CD4-positive, alpha-beta T cell (primary cell): ENCODE measurements at regions not wholly inside any gene's neighbourhood (a gene's known extent, or its start where the extent isn't known, plus 50 kb on each side); places are given as distances from the start of the nearest gene placed in this dataset.

ENCODE experiments used
- ATAC-seq: fragments of 200-7000 bp; cut with Tn5 transposase; one replicate; pipeline ENCODE4 v1.10.0; 2022; ENCODE audit warnings: mild to moderate bottlenecking; ENCODE audit not compliant: poor library complexity
- CTCF ChIA-PET: fragments of 350-600 bp; sonication (Branson Sonifier 250); formaldehyde crosslinking; loops from one replicate; lab custom pipeline; 2021; ENCODE audit warnings: antibody characterized with exemption, inconsistent platforms; lab: Charles Lee
- POLR2A ChIA-PET: fragments of 350-600 bp; sonication (Branson Sonifier 250); formaldehyde crosslinking; loops from one replicate; lab custom pipeline; 2021; ENCODE audit warnings: antibody characterized with exemption, inconsistent platforms; lab: Charles Lee
- DNase-seq, 14 experiments: peaks; one replicate each; pipeline ENCODE4 v3.0.0-alpha.2; 2013 to 2020; ENCODE audit warnings: mixed read lengths in 2 of 14
- H3K27ac ChIP-seq, 2 donors: one replicate each; pipeline versions ENCODE4 v1.5.1 to v1.7.0; 2013; ENCODE audit warnings: low read length in 2 of 2, low read depth in 1 of 2, mild to moderate bottlenecking in 1 of 2
- H3K27me3 ChIP-seq, 2 experiments: 1 replicate in 1 of 2; 2 replicates in 1 of 2; pipeline versions ENCODE4 v1.6.1 to v1.7.0; 2013; ENCODE audit warnings: low read length in 2 of 2, control low read depth in 1 of 2, mild to moderate bottlenecking in 1 of 2, moderate library complexity in 1 of 2; ENCODE audit not compliant: insufficient read depth in 2 of 2, control insufficient read depth in 1 of 2
- H3K36me3 ChIP-seq: one replicate; pipeline ENCODE4 v1.6.1; 2013; ENCODE audit warnings: low read length, control low read depth; ENCODE audit not compliant: insufficient read depth
- H3K4me1 ChIP-seq: one replicate; pipeline ENCODE4 v1.6.1; 2013; ENCODE audit warnings: low read length, control low read depth; ENCODE audit not compliant: insufficient read depth
- H3K4me3 ChIP-seq: one replicate; pipeline ENCODE4 v1.5.1; 2013; ENCODE audit warnings: mild to moderate bottlenecking, low read length, moderate library complexity
- H3K9me3 ChIP-seq, 2 experiments: 1 replicate in 1 of 2; 2 replicates in 1 of 2; pipeline versions ENCODE4 v1.6.1 to v1.7.0; 2013; ENCODE audit warnings: low read length in 2 of 2, mild to moderate bottlenecking in 2 of 2, control low read depth in 1 of 2, moderate library complexity in 1 of 2; ENCODE audit not compliant: control insufficient read depth in 1 of 2, insufficient read depth in 1 of 2
- H3K27ac Mint-ChIP-seq: one replicate; pipeline ENCODE4 v1.8.0; 2020; ENCODE audit warnings: mixed read lengths
- H3K27me3 Mint-ChIP-seq: one replicate; pipeline ENCODE4 v1.8.0; 2021; ENCODE audit warnings: mixed read lengths
- H3K36me3 Mint-ChIP-seq: one replicate; pipeline ENCODE4 v1.8.0; 2021; ENCODE audit warnings: low read depth, mixed read lengths
- H3K4me1 Mint-ChIP-seq: one replicate; pipeline ENCODE4 v1.8.0; 2021; ENCODE audit warnings: low read depth, mixed read lengths
- H3K4me3 Mint-ChIP-seq: one replicate; pipeline ENCODE4 v1.8.0; 2020; ENCODE audit warnings: mild to moderate bottlenecking, mixed read lengths
- H3K9me3 Mint-ChIP-seq: one replicate; pipeline ENCODE4 v1.8.0; 2020; ENCODE audit warnings: mixed read lengths
- CTCF ChIP-seq: fragments of 200-600 bp; IDR thresholded peaks from one replicate; pipeline ENCODE4 v1.8.0; 2022; ENCODE audit warnings: antibody characterized with exemption, mild to moderate bottlenecking
- intact Hi-C, 2 experiments: fragments of 100-400 bp; cut with DNase I in 1 of 2; cut with micrococcal nuclease in 1 of 2; formaldehyde crosslinking; loops; one replicate each; pipeline versions ENCODE4 v1.15.1 to v1.9.0; 2023 to 2025; cut with DNase I, micrococcal nuclease

- Mint-ChIP-seq H3K27ac (no peak overlapping the region), H3K36me3 (no peaks in the 10 kb centered on the region), H3K9me3 (peaks cover 3% of the 10 kb centered on the region), H3K4me3 (no peak overlapping the region), H3K27me3 (peaks cover 10% of the 10 kb centered on the region), H3K4me1 (no peaks in the 10 kb centered on the region)
- DNase-seq (no peak), ATAC-seq (no peak)
- H3K9me3 ChIP-seq: peaks cover 0 to 6% of the 10 kb centered on the region in 2 experiments
- H3K4me3 ChIP-seq: no peak overlapping the region
- no peaks in the 10 kb centered on the region for H3K4me1 ChIP-seq
- H3K27ac ChIP-seq: no peak overlapping the region
- ChIA-PET POLR2A (no interaction called here), CTCF (no interaction called here)
- no peaks in the 10 kb centered on the region for H3K36me3 ChIP-seq
- intact Hi-C loops: no loop called here
- TF ChIP-seq CTCF: no peak
- H3K27me3 ChIP-seq: no peaks in the 10 kb centered on the region
These were observed 219.5 kb downstream of the TMEM161B start for GRCh38 chr5:88049156-88049555.

GRCh38 chr5:88045931-88046461 lies 222.6 kb downstream of the TMEM161B start:
- Histone ChIP-seq H3K27ac (no peak overlapping the region), H3K36me3 (no peaks in the 10 kb centered on the region), H3K4me1 (no peaks in the 10 kb centered on the region), H3K27me3 (no peaks in the 10 kb centered on the region), H3K9me3 (no peaks in the 10 kb centered on the region), H3K4me3 (no peak overlapping the region)
- DNase-seq (no peak), ATAC-seq (no peak)
- no peaks in the 10 kb centered on the region for H3K4me1 Mint-ChIP-seq
- intact Hi-C loops: no loop called here
- no peak for TF ChIP-seq CTCF
- H3K4me3 Mint-ChIP-seq: no peak overlapping the region
- no peak overlapping the region for H3K27ac Mint-ChIP-seq
- no peaks in the 10 kb centered on the region for H3K9me3 Mint-ChIP-seq
- H3K27me3 Mint-ChIP-seq: peaks cover 5% of the 10 kb centered on the region
- ChIA-PET POLR2A (no interaction called here), CTCF (no interaction called here)
- H3K36me3 Mint-ChIP-seq: no peaks in the 10 kb centered on the region

GRCh38 chr5:88045165-88045564 lies 223.5 kb downstream of the TMEM161B start:
- ATAC-seq: no peak
- H3K4me3 Mint-ChIP-seq: no peak overlapping the region
- TF ChIP-seq CTCF: no peak

More at GRCh38 chr5:88045165-88045564, 223.5 kb downstream of the TMEM161B start:
- intact Hi-C loops: no loop called here
- no peaks in the 10 kb centered on the region for H3K36me3 Mint-ChIP-seq
- POLR2A ChIA-PET: no interaction called here
- H3K36me3 ChIP-seq: no peaks in the 10 kb centered on the region
- H3K27ac ChIP-seq: no peak overlapping the region
- no peaks in the 10 kb centered on the region for H3K27me3 ChIP-seq
- no peaks in the 10 kb centered on the region for H3K9me3 Mint-ChIP-seq
- no peaks in the 10 kb centered on the region for H3K4me1 ChIP-seq
- H3K4me1 Mint-ChIP-seq: no peaks in the 10 kb centered on the region
- no peak overlapping the region for H3K4me3 ChIP-seq
- H3K9me3 ChIP-seq: no peaks in the 10 kb centered on the region
- no peak for DNase-seq
- CTCF ChIA-PET: no interaction called here
- H3K27ac Mint-ChIP-seq: no peak overlapping the region
- H3K27me3 Mint-ChIP-seq: peaks cover 5% of the 10 kb centered on the region
